Mesendoderm (in vitro differentiated cells): ENCODE measurements at regions not wholly inside any gene's neighbourhood (a gene's known extent, or its start where the extent isn't known, plus 50 kb on each side); places are given as distances from the start of the nearest gene placed in this dataset.

Experiments
- DNase-seq: peaks from one replicate; pipeline ENCODE4 v3.0.0; 2013
- H2AK5ac ChIP-seq: 2 replicates; pipeline ENCODE4 v1.6.1; 2013; ENCODE audit warnings: low read length, inconsistent platforms
- H2BK120ac ChIP-seq: 2 replicates; pipeline ENCODE4 v1.6.1; 2013; ENCODE audit warnings: low read depth, mild to moderate bottlenecking, low read length, moderate library complexity, mixed read lengths
- H2BK15ac ChIP-seq: replicated peaks from 2 replicates; pipeline ENCODE4 v1.6.1; 2013; ENCODE audit warnings: low read depth, mild to moderate bottlenecking, moderate library complexity
- H2BK5ac ChIP-seq: 2 replicates; pipeline ENCODE4 v1.6.1; 2013; ENCODE audit warnings: low read length, inconsistent platforms
- H3K18ac ChIP-seq: 2 replicates; pipeline ENCODE4 v1.6.1; 2013; ENCODE audit warnings: mild to moderate bottlenecking, low read length, mixed read lengths
- H3K23ac ChIP-seq: one replicate; pipeline ENCODE4 v1.6.1; 2013; ENCODE audit warnings: low read length
- H3K27ac ChIP-seq: 2 replicates; pipeline ENCODE4 v1.5.1; 2013; ENCODE audit warnings: low read depth, mild to moderate bottlenecking, inconsistent platforms, low read length, moderate library complexity
- H3K27me3 ChIP-seq: 2 replicates; pipeline ENCODE4 v1.6.1; 2013; ENCODE audit warnings: low read length, control low read depth, mild to moderate bottlenecking, inconsistent platforms; ENCODE audit not compliant: insufficient read depth, poor library complexity
- H3K36me3 ChIP-seq: 2 replicates; pipeline ENCODE4 v1.6.1; 2013; ENCODE audit warnings: low read length, inconsistent platforms; ENCODE audit not compliant: control insufficient read depth, insufficient read depth
- H3K4ac ChIP-seq: one replicate; pipeline ENCODE4 v1.6.1; 2013; ENCODE audit warnings: low read depth, mild to moderate bottlenecking, low read length, moderate library complexity
- H3K4me1 ChIP-seq: 2 replicates; pipeline ENCODE4 v1.6.1; 2013; ENCODE audit warnings: low read depth, low read length, inconsistent platforms; ENCODE audit not compliant: control insufficient read depth
- H3K4me2 ChIP-seq: 2 replicates; pipeline ENCODE4 v1.6.1; 2013; ENCODE audit warnings: low read length
- H3K4me3 ChIP-seq: 2 replicates; pipeline ENCODE4 v1.5.1; 2013; ENCODE audit warnings: mild to moderate bottlenecking, low read length
- H3K56ac ChIP-seq: one replicate; pipeline ENCODE4 v1.6.1; 2013; ENCODE audit warnings: low read length
- H3K79me1 ChIP-seq: 2 replicates; pipeline ENCODE4 v1.6.1; 2013; ENCODE audit warnings: low read length, inconsistent platforms
- H3K79me2 ChIP-seq: 2 replicates; pipeline ENCODE4 v1.6.1; 2013; ENCODE audit warnings: mild to moderate bottlenecking, low read length; ENCODE audit not compliant: control insufficient read depth, insufficient read depth
- H3K9ac ChIP-seq: 2 replicates; pipeline ENCODE4 v1.6.1; 2013; ENCODE audit warnings: low read length, inconsistent platforms
- H4K5ac ChIP-seq: one replicate; pipeline ENCODE4 v1.6.1; 2013; ENCODE audit warnings: low read length
- H4K8ac ChIP-seq: one replicate; pipeline ENCODE4 v1.6.1; 2013; ENCODE audit warnings: low read depth, mild to moderate bottlenecking, control low read depth, low read length, moderate library complexity
- WGBS: extraction: QIAGEN DNeasy Blood & Tissue Kit; methylation state at CpG from one replicate; pipeline ENCODE4 v1.1.7; 2013; ENCODE audit warnings: low lambda C conversion rate, missing lambda C conversion rate; ENCODE audit not compliant: insufficient coverage; ENCODE audit errors: extremely low coverage; 5-methylcytosine and 5-hydroxymethylcytosine counted together

DNA sequence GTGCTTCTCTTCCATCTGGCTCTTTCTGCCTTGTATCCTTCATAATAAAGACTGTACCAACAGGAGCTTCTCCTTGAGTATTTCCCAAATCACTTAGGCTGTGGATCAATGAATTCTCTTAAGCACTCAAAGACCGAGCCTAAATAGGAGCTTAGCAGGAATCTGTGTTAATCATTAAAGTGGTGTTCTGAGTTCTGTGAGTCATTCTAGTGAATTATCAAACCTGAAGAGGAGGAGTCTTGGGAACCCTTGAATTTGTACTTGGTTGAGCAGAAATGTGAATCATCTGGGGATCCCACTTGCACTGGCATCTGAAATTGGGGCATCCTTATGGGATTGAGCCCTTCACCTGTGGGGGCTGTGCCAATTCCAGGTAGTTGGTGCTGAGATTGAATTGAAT, 946.2 kb downstream of the BCL11B start:
- Histone ChIP-seq H2BK120ac (no peak overlapping the region), H3K9ac (no peak overlapping the region), H3K79me1 (no peaks in the 10 kb centered on the region), H4K5ac (no peak overlapping the region), H3K4me1 (no peaks in the 10 kb centered on the region), H2AK5ac (no peak overlapping the region), H3K27me3 (no peaks in the 10 kb centered on the region), H3K4ac (no peak overlapping the region), H3K4me3 (no peak overlapping the region), H3K4me2 (no peak overlapping the region), H2BK5ac (no peak overlapping the region), H3K18ac (no peak overlapping the region), H3K79me2 (no peaks in the 10 kb centered on the region), H3K27ac (no peak overlapping the region), H4K8ac (no peak overlapping the region), H3K23ac (no peak overlapping the region), H3K36me3 (no peaks in the 10 kb centered on the region), H2BK15ac (no peak overlapping the region), H3K56ac (no peak overlapping the region)
- DNase-seq = no peak
- no CpG with 5 or more reads among the region's 1 CpG for WGBS

DNA sequence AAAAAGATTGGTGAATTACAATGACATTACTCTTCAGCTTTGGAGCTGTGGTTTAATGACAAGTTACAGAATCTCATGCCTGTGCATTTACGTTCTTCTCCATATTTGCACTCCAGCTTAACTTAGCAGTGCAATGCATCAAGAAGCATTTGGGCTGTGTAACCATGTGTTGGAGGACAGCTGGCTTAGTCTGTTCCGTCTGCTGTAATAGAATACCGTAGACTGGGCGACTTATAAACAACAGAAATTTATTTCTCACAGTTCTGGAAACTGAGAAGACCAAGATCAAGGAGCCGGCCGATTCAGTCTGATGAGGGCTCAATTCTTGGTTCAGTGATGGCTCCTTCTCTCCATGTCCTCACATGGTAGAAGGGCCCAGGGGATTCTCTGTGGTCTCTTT, 943.5 kb downstream of the BCL11B start:
- Histone ChIP-seq H3K23ac (no peak overlapping the region), H2BK5ac (no peak overlapping the region), H3K9ac (no peak overlapping the region), H2BK120ac (no peak overlapping the region), H3K4me3 (no peak overlapping the region), H2BK15ac (no peak overlapping the region), H3K27me3 (no peaks in the 10 kb centered on the region), H2AK5ac (no peak overlapping the region), H3K4me2 (no peak overlapping the region), H3K18ac (no peak overlapping the region), H3K79me1 (no peaks in the 10 kb centered on the region), H3K4me1 (no peaks in the 10 kb centered on the region), H3K79me2 (no peaks in the 10 kb centered on the region), H3K56ac (no peak overlapping the region), H3K27ac (no peak overlapping the region), H3K4ac (no peak overlapping the region), H4K8ac (no peak overlapping the region), H4K5ac (no peak overlapping the region), H3K36me3 (no peaks in the 10 kb centered on the region)
- WGBS = no CpG with 5 or more reads among the region's 6 CpGs
- no peak for DNase-seq

DNA sequence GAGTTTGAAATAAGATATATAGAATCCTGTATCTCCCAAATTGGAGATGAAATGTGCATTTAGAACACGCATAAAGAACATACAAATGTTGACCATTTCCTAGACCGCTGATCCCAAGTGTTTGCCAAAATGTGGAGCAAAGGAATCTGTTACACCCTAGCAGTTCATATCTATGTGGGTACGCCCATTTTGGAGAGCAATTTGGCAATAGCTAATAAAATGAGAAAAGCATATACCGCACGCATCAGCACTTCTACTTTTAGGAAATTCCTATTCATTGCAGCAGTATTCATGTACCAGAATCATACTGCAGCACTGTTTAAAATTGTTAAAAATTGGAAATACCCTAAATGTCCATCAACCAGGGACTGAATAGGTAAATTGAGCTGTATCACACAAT, 937.8 kb downstream of the BCL11B start:
- Histone ChIP-seq H3K27ac (no peak overlapping the region), H3K79me1 (no peaks in the 10 kb centered on the region), H3K23ac (no peak overlapping the region), H4K5ac (no peak overlapping the region), H3K79me2 (no peaks in the 10 kb centered on the region), H4K8ac (no peak overlapping the region), H3K56ac (no peak overlapping the region), H2BK15ac (no peak overlapping the region), H3K4me3 (no peak overlapping the region), H3K4ac (no peak overlapping the region), H3K27me3 (no peaks in the 10 kb centered on the region), H3K4me2 (no peak overlapping the region), H3K9ac (no peak overlapping the region), H2BK120ac (no peak overlapping the region), H2BK5ac (no peak overlapping the region), H2AK5ac (no peak overlapping the region), H3K36me3 (no peaks in the 10 kb centered on the region), H3K18ac (no peak overlapping the region), H3K4me1 (no peaks in the 10 kb centered on the region)
- DNase-seq = no peak
- WGBS = no CpG with 5 or more reads among the region's 5 CpGs

DNA sequence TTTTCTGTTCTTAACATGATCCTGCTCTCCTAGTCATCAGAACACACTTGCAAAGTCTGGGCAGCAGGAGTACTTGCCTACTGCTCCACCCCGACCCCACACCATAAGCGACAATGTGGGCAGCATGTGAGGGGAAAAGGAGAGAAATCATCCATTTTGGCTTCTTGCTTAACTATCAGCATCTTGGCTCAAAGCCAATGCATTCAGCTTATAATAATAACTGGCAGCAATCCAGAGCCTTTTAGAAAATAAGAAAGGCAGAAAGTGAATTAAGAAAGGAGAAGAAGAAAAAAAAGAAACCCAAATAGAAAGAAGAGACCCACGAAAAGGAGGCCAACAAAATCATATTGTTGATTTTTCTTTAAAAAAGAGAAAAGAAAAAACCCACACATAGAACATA, 930.8 kb downstream of the BCL11B start:
- Histone ChIP-seq H3K18ac (no peak overlapping the region), H3K27ac (no peak overlapping the region), H3K27me3 (no peaks in the 10 kb centered on the region), H2BK5ac (no peak overlapping the region), H4K5ac (no peak overlapping the region), H2BK15ac (no peak overlapping the region), H3K4me1 (no peaks in the 10 kb centered on the region), H2BK120ac (no peak overlapping the region), H3K79me1 (no peaks in the 10 kb centered on the region), H3K23ac (no peak overlapping the region), H3K36me3 (no peaks in the 10 kb centered on the region), H2AK5ac (no peak overlapping the region), H3K4me3 (no peak overlapping the region), H4K8ac (no peak overlapping the region), H3K79me2 (no peaks in the 10 kb centered on the region), H3K4me2 (no peak overlapping the region), H3K56ac (no peak overlapping the region), H3K4ac (no peak overlapping the region), H3K9ac (no peak overlapping the region)
- DNase-seq = no peak
- WGBS = no CpG with 5 or more reads among the region's 3 CpGs

DNA sequence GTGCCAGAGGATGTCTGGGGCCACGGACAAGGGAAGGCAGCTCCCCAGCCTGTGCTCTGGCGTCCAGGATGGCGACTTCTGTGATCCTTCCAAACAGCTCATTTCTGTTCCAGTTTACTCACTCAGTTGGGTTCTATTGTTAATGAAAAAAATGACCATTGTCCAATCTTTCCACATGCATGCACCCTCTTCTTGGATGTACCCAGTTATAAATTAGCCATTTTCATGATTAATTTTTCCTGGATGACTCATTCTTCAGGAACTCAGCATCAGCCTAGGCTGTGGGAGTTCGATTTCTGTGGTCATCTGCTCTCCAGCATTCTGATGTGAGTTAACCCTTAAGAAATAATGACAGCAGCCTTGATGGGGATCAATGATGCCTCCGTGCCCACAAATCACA, 926.8 kb downstream of the BCL11B start:
- Histone ChIP-seq H2BK5ac (no peak overlapping the region), H3K9ac (no peak overlapping the region), H2BK15ac (no peak overlapping the region), H4K8ac (no peak overlapping the region), H3K27me3 (no peaks in the 10 kb centered on the region), H3K4ac (no peak overlapping the region), H2AK5ac (no peak overlapping the region), H4K5ac (no peak overlapping the region), H2BK120ac (no peak overlapping the region), H3K36me3 (no peaks in the 10 kb centered on the region), H3K56ac (no peak overlapping the region), H3K27ac (no peak overlapping the region), H3K79me1 (no peaks in the 10 kb centered on the region), H3K4me1 (no peaks in the 10 kb centered on the region), H3K23ac (no peak overlapping the region), H3K79me2 (no peaks in the 10 kb centered on the region), H3K4me2 (no peak overlapping the region), H3K18ac (no peak overlapping the region), H3K4me3 (no peak overlapping the region)
- DNase-seq = no peak
- no CpG with 5 or more reads among the region's 5 CpGs for WGBS

DNA sequence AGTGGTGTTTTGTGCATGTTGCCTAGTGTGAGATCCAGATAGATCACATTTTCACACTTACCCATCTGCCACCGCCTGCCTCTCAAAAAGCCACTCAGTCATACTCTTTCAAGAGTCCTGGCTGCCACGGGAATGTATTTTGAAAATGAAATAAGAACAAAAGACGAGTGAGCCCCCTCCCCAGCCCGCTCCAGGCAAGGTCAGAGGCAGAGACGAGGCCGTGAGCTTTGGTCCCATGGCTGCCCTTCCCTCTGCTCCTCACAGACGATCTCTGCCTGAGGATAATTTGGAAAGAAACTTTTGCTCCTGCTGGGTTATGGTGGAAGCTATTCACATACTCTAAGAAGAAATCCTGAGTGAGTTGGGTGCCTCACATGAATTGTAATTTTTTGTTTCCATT, 924.3 kb downstream of the BCL11B start:
- H3K4ac ChIP-seq = no peak overlapping the region
- H3K79me2 ChIP-seq = no peaks in the 10 kb centered on the region
- no peak overlapping the region for H4K5ac ChIP-seq
- no peak overlapping the region for H4K8ac ChIP-seq
- H3K79me1 ChIP-seq = no peaks in the 10 kb centered on the region
- H3K27ac ChIP-seq = no peak overlapping the region
- H3K56ac ChIP-seq = no peak overlapping the region
- H3K4me2 ChIP-seq = no peak overlapping the region
- no peak overlapping the region for H2AK5ac ChIP-seq
- no peak overlapping the region for H3K18ac ChIP-seq
- H3K36me3 ChIP-seq = no peaks in the 10 kb centered on the region
- H2BK120ac ChIP-seq = no peak overlapping the region
- H3K9ac ChIP-seq = no peak overlapping the region
- H3K4me1 ChIP-seq = no peaks in the 10 kb centered on the region
- H3K23ac ChIP-seq = no peak overlapping the region
- no peaks in the 10 kb centered on the region for H3K27me3 ChIP-seq
- no CpG with 5 or more reads among the region's 7 CpGs for WGBS
- H2BK5ac ChIP-seq = no peak overlapping the region
- DNase-seq = no peak
- no peak overlapping the region for H2BK15ac ChIP-seq
- H3K4me3 ChIP-seq = no peak overlapping the region
